ENCODE measurements at regions not wholly inside any gene's neighbourhood (a gene's known extent, or its start where the extent isn't known, plus 50 kb on each side); places are given as distances from the start of the nearest gene placed in this dataset.

DNA sequence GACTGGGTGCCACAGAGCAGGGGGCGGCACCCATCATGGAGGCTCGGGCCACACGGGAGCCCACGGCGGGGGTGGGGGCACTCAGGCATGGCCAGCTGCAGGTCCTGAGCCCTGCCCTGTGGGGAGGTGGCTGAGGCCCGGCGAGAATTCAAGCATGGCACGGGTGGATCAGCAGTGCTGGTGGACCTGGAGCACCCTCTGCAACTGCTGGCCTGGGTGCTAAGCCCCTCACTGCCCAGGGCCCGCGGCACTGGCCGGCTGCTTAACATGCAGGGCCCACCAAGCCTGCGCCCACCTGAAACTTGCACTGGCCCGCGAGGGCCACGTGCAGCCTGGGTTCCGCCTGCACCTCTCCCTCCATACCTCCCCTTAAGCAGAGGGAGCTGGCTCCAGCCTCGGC is 258.6 kb downstream of the CENPC start:
- TF ChIP-seq YY1 (IDR thresholded peaks at IDR 0.05; ENCODE audit: insufficient read depth, insufficient read length) (no peak), SUZ12 (IDR thresholded peaks at IDR 0.05; ENCODE audit: extremely low read depth, insufficient read depth, insufficient read length) (no peak), ZNF274 (IDR thresholded peaks at IDR 0.05; ENCODE audit: low read depth, low read length) (no peak)

All from NT2/D1 (cell line).